ENCODE measurements at regions not wholly inside any gene's neighbourhood (a gene's known extent, or its start where the extent isn't known, plus 50 kb on each side); places are given as distances from the start of the nearest gene placed in this dataset.
"Not testable (repeated sequence)": the region's sequence is repeated elsewhere in the genome, so short reads cannot be mapped to it uniquely, and the experiment has no call there.

GRCh38 chr18:5024741-5025140 lies 172.3 kb downstream of the AKAIN1 start:
- no peak for DNase-seq

GRCh38 chr18:5021558-5021957 lies 175.5 kb downstream of the AKAIN1 start:
- DNase-seq = no peak

- no peak for DNase-seq
These were observed 181.8 kb downstream of the AKAIN1 start for GRCh38 chr18:5015213-5015612.

- not testable (repeated sequence) for DNase-seq
These were observed 192.8 kb downstream of the AKAIN1 start for GRCh38 chr18:5004031-5004820.

GRCh38 chr18:4994710-4995109 lies 202.3 kb downstream of the AKAIN1 start:
- no peak for DNase-seq

- peak in 1 of 56 donors; percentile 2 for DNase-seq
These were observed 209.3 kb downstream of the AKAIN1 start for GRCh38 chr18:4987452-4988405.

- DNase-seq = no peak
These were observed 210.4 kb downstream of the AKAIN1 start for GRCh38 chr18:4986677-4987076.

- no peak for DNase-seq
These were observed 211.0 kb downstream of the AKAIN1 start for GRCh38 chr18:4986066-4986465.

- no peak for DNase-seq
These were observed 235.7 kb downstream of the AKAIN1 start for GRCh38 chr18:4961121-4961909.

- DNase-seq = no peak
These were observed 236.5 kb downstream of the AKAIN1 start for GRCh38 chr18:4960578-4960977.

- no peak for DNase-seq
These were observed 265.8 kb downstream of the AKAIN1 start for GRCh38 chr18:4931209-4931608.

- DNase-seq = no peak
These were observed 275.5 kb downstream of the AKAIN1 start for GRCh38 chr18:4921548-4921947.

GRCh38 chr18:4917509-4917908 lies 279.5 kb downstream of the AKAIN1 start:
- not testable (repeated sequence) for DNase-seq

GRCh38 chr18:4908328-4908727 lies 288.7 kb downstream of the AKAIN1 start:
- peak in 2 of 56 donors; percentile 1 to 2 for DNase-seq

GRCh38 chr18:4906856-4907255 lies 290.2 kb downstream of the AKAIN1 start:
- DNase-seq = no peak

GRCh38 chr18:4888251-4889040 lies 308.6 kb downstream of the AKAIN1 start:
- DNase-seq = no peak

- DNase-seq = no peak
These were observed 318.6 kb downstream of the AKAIN1 start for GRCh38 chr18:4878480-4878879.

- DNase-seq = no peak
These were observed 325.9 kb downstream of the AKAIN1 start for GRCh38 chr18:4871197-4871596.

GRCh38 chr18:4870177-4870773 lies 326.8 kb downstream of the AKAIN1 start:
- no peak for DNase-seq

GRCh38 chr18:4869155-4869554 lies 327.9 kb downstream of the AKAIN1 start:
- DNase-seq = no peak

Data from nucleus accumbens (tissue), 56 donors.